ENCODE measurements at regions not wholly inside any gene's neighbourhood (a gene's known extent, or its start where the extent isn't known, plus 50 kb on each side); places are given as distances from the start of the nearest gene placed in this dataset.

DNA sequence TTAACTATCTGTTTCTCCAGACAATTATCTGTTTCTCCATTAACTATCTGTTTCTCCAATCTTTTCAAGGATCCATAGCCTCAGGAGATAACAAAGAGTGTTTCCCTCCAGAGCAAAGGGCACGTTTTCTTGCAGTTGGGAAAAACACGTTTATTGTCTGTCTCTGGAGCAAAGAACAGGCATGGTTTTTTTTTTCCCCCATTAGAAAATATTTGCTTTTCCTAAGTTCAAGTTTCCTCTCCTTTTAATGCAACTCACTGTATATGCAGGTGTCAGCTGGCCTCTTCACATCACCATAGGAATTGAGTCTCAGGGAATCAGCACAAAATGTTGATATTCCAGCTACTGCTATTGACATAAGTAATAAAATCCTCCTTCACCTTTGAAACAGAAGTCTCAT, 984.4 kb downstream of the RAB28 start (continued):
- TF ChIP-seq FOXA1 (IDR thresholded peaks at IDR 0.05) (peak; percentile 44; the same call in 1 of the 2 replicates), FOXA1 (CRISPR knock-in tag; IDR thresholded peaks at IDR 0.05) (peak; percentile 79), NR2F1 (CRISPR knock-in tag; IDR thresholded peaks at IDR 0.05) (peak in 1 of 2 experiments; percentile 37; a peak in 1 of 4 replicates), PHF21A (CRISPR knock-in tag; IDR thresholded peaks at IDR 0.05) (peak; percentile 82), PCBP1 (IDR thresholded peaks at IDR 0.05; ENCODE audit: borderline replicate concordance, low read depth, low read length) (no peak), PPARG (CRISPR knock-in tag; conservative IDR thresholded peaks at IDR 0.05) (peak; percentile 97)
- TF ChIP-seq, protein P1, sequence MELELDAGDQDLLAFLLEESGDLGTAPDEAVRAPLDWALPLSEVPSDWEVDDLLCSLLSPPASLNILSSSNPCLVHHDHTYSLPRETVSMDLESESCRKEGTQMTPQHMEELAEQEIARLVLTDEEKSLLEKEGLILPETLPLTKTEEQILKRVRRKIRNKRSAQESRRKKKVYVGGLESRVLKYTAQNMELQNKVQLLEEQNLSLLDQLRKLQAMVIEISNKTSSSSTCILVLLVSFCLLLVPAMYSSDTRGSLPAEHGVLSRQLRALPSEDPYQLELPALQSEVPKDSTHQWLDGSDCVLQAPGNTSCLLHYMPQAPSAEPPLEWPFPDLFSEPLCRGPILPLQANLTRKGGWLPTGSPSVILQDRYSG (CRISPR knock-in tag; IDR thresholded peaks at IDR 0.05): no peak
- TF ChIP-seq, protein P2, sequence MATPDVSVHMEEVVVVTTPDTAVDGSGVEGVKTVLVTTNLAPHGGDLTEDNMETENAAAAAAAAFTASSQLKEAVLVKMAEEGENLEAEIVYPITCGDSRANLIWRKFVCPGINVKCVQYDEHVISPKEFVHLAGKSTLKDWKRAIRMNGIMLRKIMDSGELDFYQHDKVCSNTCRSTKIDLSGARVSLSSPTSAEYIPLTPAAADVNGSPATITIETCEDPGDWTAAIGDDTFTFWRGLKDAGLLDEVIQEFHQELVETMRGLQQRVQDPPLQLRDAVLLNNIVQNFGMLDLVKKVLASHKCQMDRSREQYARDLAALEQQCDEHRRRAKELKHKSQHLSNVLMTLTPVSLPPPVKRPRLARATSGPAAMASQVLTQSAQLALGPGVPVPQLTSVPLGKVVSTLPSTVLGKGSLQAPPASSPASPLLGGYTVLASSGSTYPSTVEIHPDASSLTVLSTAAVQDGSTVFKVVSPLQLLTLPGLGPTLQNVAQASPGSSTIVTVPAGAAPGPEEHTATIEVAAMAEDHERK (CRISPR knock-in tag; IDR thresholded peaks at IDR 0.05; ENCODE audit: low read depth): no peak

DNA sequence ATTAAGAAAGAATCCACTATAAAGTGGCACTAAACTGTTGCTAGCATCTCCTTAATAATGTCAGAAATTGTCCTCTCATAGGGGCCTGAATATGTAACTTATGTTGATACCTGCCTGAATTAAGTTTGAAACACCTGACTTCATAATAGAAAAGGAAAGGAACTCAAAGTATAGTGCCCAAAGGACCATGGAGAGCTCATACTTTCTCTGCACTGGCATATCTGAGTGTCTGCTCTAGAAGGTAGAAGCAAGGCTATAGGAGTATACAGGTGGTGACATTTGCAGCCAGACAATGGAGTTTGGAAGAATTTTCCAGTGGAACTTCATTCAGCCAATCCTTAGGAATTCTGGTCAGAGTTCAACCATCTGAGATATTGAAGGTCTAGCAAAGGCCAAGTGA, 988.9 kb downstream of the RAB28 start:
- intact Hi-C loops (cut with micrococcal nuclease; ENCODE audit: unreplicated experiment) (no loop called here), in situ Hi-C loops (cut with HindIII; ENCODE audit: extremely low pct_ligation_motif_present, low pct_unique_long_range_greater_than_20kb) (no loop called here)
- no peaks in the 10 kb centered on the region for H3K79me2 ChIP-seq (ENCODE audit: insufficient read depth, low read length)
- H2AFZ ChIP-seq (ENCODE audit: low read length): no peak overlapping the region
- H3K27ac ChIP-seq (ENCODE audit: extremely low read length, insufficient read depth, low read length): no peak overlapping the region
- no peaks in the 10 kb centered on the region for H4K20me1 ChIP-seq (ENCODE audit: insufficient read depth, low read length)
- TF ChIP-seq TCF7L2 (IDR thresholded peaks at IDR 0.05; ENCODE audit: low read depth, low read length) (no peak), ZNF724P (CRISPR knock-in tag; IDR thresholded peaks at IDR 0.05; ENCODE audit: borderline replicate concordance) (0 out of 2 replicates have a peak, but pooled peaks have one; percentile 26)
- TF ChIP-seq, protein P3, sequence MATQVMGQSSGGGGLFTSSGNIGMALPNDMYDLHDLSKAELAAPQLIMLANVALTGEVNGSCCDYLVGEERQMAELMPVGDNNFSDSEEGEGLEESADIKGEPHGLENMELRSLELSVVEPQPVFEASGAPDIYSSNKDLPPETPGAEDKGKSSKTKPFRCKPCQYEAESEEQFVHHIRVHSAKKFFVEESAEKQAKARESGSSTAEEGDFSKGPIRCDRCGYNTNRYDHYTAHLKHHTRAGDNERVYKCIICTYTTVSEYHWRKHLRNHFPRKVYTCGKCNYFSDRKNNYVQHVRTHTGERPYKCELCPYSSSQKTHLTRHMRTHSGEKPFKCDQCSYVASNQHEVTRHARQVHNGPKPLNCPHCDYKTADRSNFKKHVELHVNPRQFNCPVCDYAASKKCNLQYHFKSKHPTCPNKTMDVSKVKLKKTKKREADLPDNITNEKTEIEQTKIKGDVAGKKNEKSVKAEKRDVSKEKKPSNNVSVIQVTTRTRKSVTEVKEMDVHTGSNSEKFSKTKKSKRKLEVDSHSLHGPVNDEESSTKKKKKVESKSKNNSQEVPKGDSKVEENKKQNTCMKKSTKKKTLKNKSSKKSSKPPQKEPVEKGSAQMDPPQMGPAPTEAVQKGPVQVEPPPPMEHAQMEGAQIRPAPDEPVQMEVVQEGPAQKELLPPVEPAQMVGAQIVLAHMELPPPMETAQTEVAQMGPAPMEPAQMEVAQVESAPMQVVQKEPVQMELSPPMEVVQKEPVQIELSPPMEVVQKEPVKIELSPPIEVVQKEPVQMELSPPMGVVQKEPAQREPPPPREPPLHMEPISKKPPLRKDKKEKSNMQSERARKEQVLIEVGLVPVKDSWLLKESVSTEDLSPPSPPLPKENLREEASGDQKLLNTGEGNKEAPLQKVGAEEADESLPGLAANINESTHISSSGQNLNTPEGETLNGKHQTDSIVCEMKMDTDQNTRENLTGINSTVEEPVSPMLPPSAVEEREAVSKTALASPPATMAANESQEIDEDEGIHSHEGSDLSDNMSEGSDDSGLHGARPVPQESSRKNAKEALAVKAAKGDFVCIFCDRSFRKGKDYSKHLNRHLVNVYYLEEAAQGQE (IDR thresholded peaks at IDR 0.05; ENCODE audit: borderline replicate concordance in 1 of 2, low read depth in 1 of 2, low read length in 2 of 2): peak in 1 of 2 experiments; percentile 78; a peak in 2 of 4 replicates
- no peaks in the 10 kb centered on the region for H3K36me3 ChIP-seq (replicated peaks in 1 of 2; ENCODE audit: control insufficient read depth in 1 of 2, insufficient read depth in 2 of 2, low read length in 2 of 2)
- no TSS peak for BruUV-seq (replicated peaks)
- ATAC-seq: no peak
- H3K9ac ChIP-seq (ENCODE audit: insufficient read depth, low read depth, low read length): no peak overlapping the region
- peaks cover 40% of the 10 kb centered on the region for H3K4me1 ChIP-seq (ENCODE audit: insufficient read depth, low read length)
- H3K27me3 ChIP-seq (ENCODE audit: control insufficient read depth in 1 of 2, insufficient read depth in 2 of 2, low read length in 2 of 2): no peaks in the 10 kb centered on the region; a peak in 1 of 5 replicates
- no peak for DNase-seq (ENCODE audit: low spot score)
- POLR2A ChIA-PET: no interaction called here
- H3K4me2 ChIP-seq (ENCODE audit: low read depth, low read length): no peak overlapping the region
- no peak overlapping the region for H3K4me3 ChIP-seq (replicated peaks in 1 of 3; ENCODE audit: insufficient read depth in 1 of 3, low read depth in 2 of 3, low read length in 3 of 3)
- H3K9me3 ChIP-seq (ENCODE audit: low read length): peaks cover 31% of the 10 kb centered on the region
- CTCF ChIA-PET (ENCODE audit: low intra/inter-chr PET ratio, low total read pairs): no interaction called here
- FAIRE-seq: no peak

All from HepG2 (cell line).